ENCODE measurements at regions not wholly inside any gene's neighbourhood (a gene's known extent, or its start where the extent isn't known, plus 50 kb on each side); places are given as distances from the start of the nearest gene placed in this dataset.

DNA sequence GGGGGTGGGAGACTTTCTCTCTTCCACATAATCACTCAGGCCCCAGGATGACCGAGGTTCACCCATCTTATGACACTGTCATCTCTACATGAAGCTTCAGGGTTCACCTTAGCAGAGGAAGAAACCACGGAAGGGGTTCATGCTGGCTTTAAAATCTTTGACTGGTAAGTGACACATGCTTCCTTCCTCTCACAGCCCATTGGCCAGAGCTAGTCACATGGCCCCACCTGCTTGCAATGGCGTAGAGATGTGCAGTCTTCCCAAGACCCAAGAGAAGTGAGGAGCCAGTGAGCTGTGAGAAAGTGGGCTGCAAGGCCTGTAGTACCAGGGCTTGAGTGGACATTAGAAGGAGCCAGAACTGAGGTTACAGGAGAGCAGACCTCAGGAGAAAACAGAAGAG is 180.3 kb downstream of the AXIN2 start:
- TF ChIP-seq, protein P1, sequence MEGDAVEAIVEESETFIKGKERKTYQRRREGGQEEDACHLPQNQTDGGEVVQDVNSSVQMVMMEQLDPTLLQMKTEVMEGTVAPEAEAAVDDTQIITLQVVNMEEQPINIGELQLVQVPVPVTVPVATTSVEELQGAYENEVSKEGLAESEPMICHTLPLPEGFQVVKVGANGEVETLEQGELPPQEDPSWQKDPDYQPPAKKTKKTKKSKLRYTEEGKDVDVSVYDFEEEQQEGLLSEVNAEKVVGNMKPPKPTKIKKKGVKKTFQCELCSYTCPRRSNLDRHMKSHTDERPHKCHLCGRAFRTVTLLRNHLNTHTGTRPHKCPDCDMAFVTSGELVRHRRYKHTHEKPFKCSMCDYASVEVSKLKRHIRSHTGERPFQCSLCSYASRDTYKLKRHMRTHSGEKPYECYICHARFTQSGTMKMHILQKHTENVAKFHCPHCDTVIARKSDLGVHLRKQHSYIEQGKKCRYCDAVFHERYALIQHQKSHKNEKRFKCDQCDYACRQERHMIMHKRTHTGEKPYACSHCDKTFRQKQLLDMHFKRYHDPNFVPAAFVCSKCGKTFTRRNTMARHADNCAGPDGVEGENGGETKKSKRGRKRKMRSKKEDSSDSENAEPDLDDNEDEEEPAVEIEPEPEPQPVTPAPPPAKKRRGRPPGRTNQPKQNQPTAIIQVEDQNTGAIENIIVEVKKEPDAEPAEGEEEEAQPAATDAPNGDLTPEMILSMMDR (IDR thresholded peaks at IDR 0.05): no peak
- H3K4me3 ChIP-seq: no peak overlapping the region
- H3K27ac ChIP-seq: no peak overlapping the region
- DNase-seq (ENCODE audit: low spot score): peak; percentile 60

DNA sequence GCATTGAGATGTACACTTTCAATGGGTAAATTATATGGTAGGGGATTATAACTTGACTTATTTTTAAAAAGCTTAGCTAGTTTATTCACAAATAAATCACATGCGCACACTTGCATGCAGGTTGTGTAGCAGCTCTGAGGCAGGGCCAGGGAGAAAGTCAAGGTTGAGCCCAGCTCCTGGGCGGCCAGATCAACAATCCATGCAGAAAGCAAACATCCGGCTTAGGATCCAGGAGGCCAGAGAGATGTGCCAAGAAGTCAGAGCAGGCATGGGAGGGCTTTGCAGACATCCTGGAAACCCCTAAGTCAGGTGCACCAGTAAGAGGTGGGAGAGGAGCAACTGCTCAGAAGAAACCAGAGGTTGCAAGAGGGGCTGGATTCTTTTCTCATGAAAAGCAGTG is 186.5 kb downstream of the AXIN2 start:
- TF ChIP-seq, protein P1 (IDR thresholded peaks at IDR 0.05): no peak
- Histone ChIP-seq H3K4me3 (no peak overlapping the region), H3K27ac (no peak overlapping the region)
- DNase-seq (ENCODE audit: low spot score): no peak

DNA sequence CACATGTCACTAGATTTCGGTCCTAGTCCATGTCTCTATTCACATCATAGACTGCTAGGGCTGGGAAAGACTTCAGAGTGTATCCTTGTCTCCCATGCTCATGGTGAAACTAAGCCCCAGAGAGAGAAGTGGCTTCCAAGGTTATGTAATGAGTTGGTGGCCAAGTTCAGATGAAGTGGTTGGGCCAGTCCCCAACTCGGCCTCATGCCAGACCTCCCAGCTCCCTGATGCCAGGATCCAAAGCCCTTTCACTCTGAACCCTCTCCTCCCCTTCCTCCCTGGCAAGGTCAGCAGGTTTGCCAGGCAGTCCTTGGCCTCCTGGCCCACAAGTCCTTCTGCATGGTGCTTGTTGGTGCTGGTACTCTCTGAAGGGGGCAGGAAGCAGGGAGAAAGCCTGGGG is 189.7 kb downstream of the AXIN2 start:
- Histone ChIP-seq H3K27ac (no peak overlapping the region), H3K4me3 (no peak overlapping the region)
- no peak for DNase-seq (ENCODE audit: low spot score)
- TF ChIP-seq, protein P1 (IDR thresholded peaks at IDR 0.05): no peak

DNA sequence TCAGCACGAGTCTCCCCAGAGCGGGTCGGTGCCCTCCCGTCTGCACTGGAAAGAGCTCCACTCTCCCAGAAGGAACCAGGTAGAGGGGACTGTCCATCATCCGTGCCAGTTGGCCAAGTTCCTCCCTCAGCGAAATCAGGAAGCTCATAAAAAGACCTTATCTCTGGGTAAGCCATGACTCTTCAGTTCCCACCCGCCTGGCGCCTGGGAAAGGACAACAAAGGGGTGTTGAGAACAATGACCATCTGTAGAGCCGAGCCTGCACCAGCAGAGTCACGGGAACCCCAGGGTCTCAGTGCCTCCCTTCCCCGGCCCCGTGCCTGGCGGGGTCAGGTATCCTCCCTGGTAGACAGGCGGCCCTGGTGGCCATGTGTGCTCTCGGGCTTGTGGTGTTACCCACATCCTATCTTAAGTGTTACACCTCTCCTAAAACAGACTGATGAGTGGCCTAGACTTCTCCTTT is 190.7 kb downstream of the AXIN2 start:
- Histone ChIP-seq H3K4me3 (no peak overlapping the region), H3K27ac (no peak overlapping the region)
- DNase-seq (ENCODE audit: low spot score): no peak
- TF ChIP-seq, protein P1 (IDR thresholded peaks at IDR 0.05): no peak

DNA sequence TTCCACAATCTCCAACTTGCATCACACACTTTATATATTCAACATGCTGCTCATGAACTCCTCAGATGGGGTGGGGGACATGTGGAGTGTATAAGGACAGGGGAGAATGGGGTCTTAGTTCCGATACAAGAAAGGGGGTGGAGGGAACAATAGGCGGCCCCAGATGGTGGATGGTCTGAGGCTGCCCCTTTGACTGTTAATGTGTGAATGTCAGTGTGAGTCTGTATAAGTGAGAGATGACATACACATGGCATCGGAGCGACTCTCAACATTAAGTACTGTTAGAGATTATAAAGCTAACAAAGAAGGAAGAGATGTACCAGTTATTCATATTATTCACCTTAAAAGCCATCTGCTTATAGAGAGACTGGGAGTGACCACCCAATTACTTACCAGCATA is 193.1 kb downstream of the AXIN2 start:
- TF ChIP-seq, protein P1 (IDR thresholded peaks at IDR 0.05): no peak
- no peak overlapping the region for H3K27ac ChIP-seq
- DNase-seq (ENCODE audit: low spot score): no peak
- H3K4me3 ChIP-seq: no peak overlapping the region

DNA sequence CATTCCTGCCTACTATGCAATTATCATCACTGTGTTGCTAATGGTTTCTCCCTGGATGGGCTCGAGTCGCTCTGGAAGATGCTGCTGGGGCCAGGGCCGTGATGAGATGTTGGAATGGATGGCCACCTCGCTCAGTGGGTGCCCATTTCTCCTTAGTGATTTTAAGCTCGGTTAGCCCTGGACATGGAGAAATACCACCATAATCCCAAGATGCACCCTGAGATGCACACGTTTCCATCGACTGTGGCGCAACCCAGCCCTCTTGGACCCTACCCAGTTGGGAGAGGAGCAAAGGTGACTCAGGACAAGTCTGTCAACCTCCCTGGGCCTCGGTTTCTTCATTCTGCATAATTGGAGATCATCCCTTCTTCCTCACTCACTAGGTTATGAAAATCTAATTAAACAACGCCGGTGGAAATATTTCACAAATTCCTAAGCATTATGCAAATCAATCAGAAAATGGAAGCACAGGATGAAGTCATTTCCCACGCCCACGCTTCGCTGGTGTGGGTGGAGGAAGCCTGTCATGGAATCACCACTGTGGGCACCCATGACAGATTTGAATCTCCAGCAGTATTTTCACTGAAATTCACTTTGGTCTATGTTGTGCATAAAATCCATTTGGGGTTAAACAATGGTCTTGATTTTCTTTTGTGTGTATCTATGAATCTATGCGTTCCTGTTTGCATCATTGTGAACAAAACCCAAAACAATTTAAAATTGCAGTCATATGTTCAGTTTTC is 195.2 kb downstream of the AXIN2 start:
- Histone ChIP-seq H3K4me3 (no peak overlapping the region), H3K27ac (no peak overlapping the region)
- no peak for DNase-seq (ENCODE audit: low spot score)
- TF ChIP-seq, protein P1 (IDR thresholded peaks at IDR 0.05): no peak

DNA sequence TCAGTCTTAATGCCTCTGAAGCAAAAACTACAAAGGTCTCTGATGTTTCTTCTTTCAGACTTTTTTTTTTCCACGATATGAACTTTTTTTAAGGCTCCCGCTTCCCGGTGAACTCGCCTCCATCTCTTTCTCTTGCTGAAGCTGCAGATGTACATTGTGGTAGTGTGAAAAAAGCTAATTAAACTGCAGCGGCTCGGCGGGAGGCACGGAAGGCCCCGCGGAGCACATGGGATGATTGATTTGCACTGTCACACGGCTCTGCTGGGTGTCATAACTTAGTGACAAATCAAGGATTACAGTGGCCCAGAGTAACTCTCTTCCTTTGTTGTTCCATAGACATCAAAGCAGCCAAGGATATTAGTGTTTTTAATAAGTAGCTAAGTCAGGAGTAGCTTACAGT is 196.3 kb downstream of the AXIN2 start:
- TF ChIP-seq, protein P1 (IDR thresholded peaks at IDR 0.05): no peak
- Histone ChIP-seq H3K27ac (no peak overlapping the region), H3K4me3 (no peak overlapping the region)
- no peak for DNase-seq (ENCODE audit: low spot score)
